ENCODE measurements at regions not wholly inside any gene's neighbourhood (a gene's known extent, or its start where the extent isn't known, plus 50 kb on each side); places are given as distances from the start of the nearest gene placed in this dataset.

- no peak for TF ChIP-seq EP300 (conservative IDR thresholded peaks at IDR 0.05; ENCODE audit: poor library complexity, severe bottlenecking)
- TF ChIP-seq CTCF (IDR thresholded peaks at IDR 0.05; ENCODE audit: poor library complexity, severe bottlenecking) = no peak
These were observed 63.5 kb upstream of the MBIP start for GRCh38 chr14:36383767-36384431.
